Central memory CD8-positive, alpha-beta T cell (primary cell): ENCODE measurements at regions not wholly inside any gene's neighbourhood (a gene's known extent, or its start where the extent isn't known, plus 50 kb on each side); places are given as distances from the start of the nearest gene placed in this dataset.

Experiments used
- ATAC-seq: fragments of 150-1000 bp; cut with Tn5 transposase; replicated peaks from 2 replicates; pipeline ENCODE4 v1.10.0; 2022; ENCODE audit warnings: mild to moderate bottlenecking, moderate FRiP score, moderate number of reproducible peaks; ENCODE audit not compliant: poor library complexity, severe bottlenecking; ENCODE audit errors: extremely low read depth
- DNase-seq, 2 donors: peaks; one replicate each; pipeline ENCODE4 v3.0.0; 2021; ENCODE audit warnings: low spot score in 2 of 2
- H3K27ac Mint-ChIP-seq: one replicate; pipeline ENCODE4 v1.8.0; 2022; ENCODE audit warnings: low read depth, mild to moderate bottlenecking, moderate library complexity, mixed read lengths
- H3K27me3 Mint-ChIP-seq: one replicate; pipeline ENCODE4 v1.8.0; 2022; ENCODE audit warnings: mixed read lengths
- H3K36me3 Mint-ChIP-seq: one replicate; pipeline ENCODE4 v1.8.0; 2022; ENCODE audit warnings: mild to moderate bottlenecking, moderate library complexity, mixed read lengths; ENCODE audit not compliant: insufficient read depth
- H3K4me1 Mint-ChIP-seq: one replicate; pipeline ENCODE4 v1.8.0; 2022; ENCODE audit warnings: mixed read lengths
- H3K4me3 Mint-ChIP-seq: one replicate; pipeline ENCODE4 v1.8.0; 2022; ENCODE audit warnings: mild to moderate bottlenecking, moderate library complexity, mixed read lengths
- H3K9me3 Mint-ChIP-seq: one replicate; pipeline ENCODE4 v1.8.0; 2022; ENCODE audit warnings: mixed read lengths

- no peaks in the 10 kb centered on the region for H3K36me3 Mint-ChIP-seq
- ATAC-seq (no peak), DNase-seq (no peak)
- no peaks in the 10 kb centered on the region for H3K27me3 Mint-ChIP-seq
- no peak overlapping the region for H3K4me3 Mint-ChIP-seq
- no peak overlapping the region for H3K27ac Mint-ChIP-seq
- H3K4me1 Mint-ChIP-seq, result no peaks in the 10 kb centered on the region
- H3K9me3 Mint-ChIP-seq, result peaks cover 5% of the 10 kb centered on the region
Observed at GRCh38 chr13:111947876-111948275, 119.1 kb upstream of the SOX1 start.

- H3K4me1 Mint-ChIP-seq, result no peaks in the 10 kb centered on the region
- no peak overlapping the region for H3K4me3 Mint-ChIP-seq
- H3K27ac Mint-ChIP-seq, result no peak overlapping the region
- H3K36me3 Mint-ChIP-seq, result no peaks in the 10 kb centered on the region
- H3K9me3 Mint-ChIP-seq, result peaks cover 5% of the 10 kb centered on the region
- DNase-seq, result no peak
- ATAC-seq, result no peak
- H3K27me3 Mint-ChIP-seq, result no peaks in the 10 kb centered on the region
Observed at GRCh38 chr13:111948281-111948680, 118.7 kb upstream of the SOX1 start.

GRCh38 chr13:111948811-111949210 lies 118.1 kb upstream of the SOX1 start:
- H3K27ac Mint-ChIP-seq, result no peak overlapping the region

GRCh38 chr13:111949311-111949710 lies 117.6 kb upstream of the SOX1 start:
- ATAC-seq (no peak), DNase-seq (no peak)
- Mint-ChIP-seq H3K27ac (no peak overlapping the region), H3K9me3 (peaks cover 5% of the 10 kb centered on the region), H3K4me1 (no peaks in the 10 kb centered on the region), H3K27me3 (no peaks in the 10 kb centered on the region), H3K4me3 (no peak overlapping the region), H3K36me3 (no peaks in the 10 kb centered on the region)

More at GRCh38 chr13:111948811-111949210, 118.1 kb upstream of the SOX1 start:
- H3K4me3 Mint-ChIP-seq, result no peak overlapping the region
- no peaks in the 10 kb centered on the region for H3K27me3 Mint-ChIP-seq
- no peak for DNase-seq
- no peak for ATAC-seq
- peaks cover 5% of the 10 kb centered on the region for H3K9me3 Mint-ChIP-seq
- no peaks in the 10 kb centered on the region for H3K36me3 Mint-ChIP-seq
- no peaks in the 10 kb centered on the region for H3K4me1 Mint-ChIP-seq

GRCh38 chr13:111950697-111951096 lies 116.3 kb upstream of the SOX1 start:
- Mint-ChIP-seq H3K4me3 (no peak overlapping the region), H3K9me3 (peaks cover 5% of the 10 kb centered on the region), H3K36me3 (no peaks in the 10 kb centered on the region), H3K27me3 (no peaks in the 10 kb centered on the region), H3K27ac (no peak overlapping the region), H3K4me1 (no peaks in the 10 kb centered on the region)
- DNase-seq, result no peak
- ATAC-seq, result no peak

GRCh38 chr13:111952032-111952431 lies 114.9 kb upstream of the SOX1 start:
- no peak overlapping the region for H3K27ac Mint-ChIP-seq
- H3K36me3 Mint-ChIP-seq, result no peaks in the 10 kb centered on the region
- H3K4me3 Mint-ChIP-seq, result no peak overlapping the region
- H3K27me3 Mint-ChIP-seq, result no peaks in the 10 kb centered on the region
- ATAC-seq (no peak), DNase-seq (no peak)
- no peaks in the 10 kb centered on the region for H3K4me1 Mint-ChIP-seq
- H3K9me3 Mint-ChIP-seq, result peaks cover 5% of the 10 kb centered on the region

GRCh38 chr13:111952814-111953213 lies 114.1 kb upstream of the SOX1 start:
- DNase-seq (no peak), ATAC-seq (no peak)
- no peak overlapping the region for H3K4me3 Mint-ChIP-seq
- H3K27me3 Mint-ChIP-seq, result no peaks in the 10 kb centered on the region
- no peaks in the 10 kb centered on the region for H3K4me1 Mint-ChIP-seq
- H3K9me3 Mint-ChIP-seq, result peaks cover 5% of the 10 kb centered on the region
- no peak overlapping the region for H3K27ac Mint-ChIP-seq
- no peaks in the 10 kb centered on the region for H3K36me3 Mint-ChIP-seq

- no peak for ATAC-seq
- Mint-ChIP-seq H3K4me3 (no peak overlapping the region), H3K27me3 (no peaks in the 10 kb centered on the region), H3K36me3 (no peaks in the 10 kb centered on the region), H3K9me3 (peaks cover 5% of the 10 kb centered on the region), H3K27ac (no peak overlapping the region), H3K4me1 (no peaks in the 10 kb centered on the region)
- DNase-seq, result no peak
Observed at GRCh38 chr13:111953546-111954178, 113.3 kb upstream of the SOX1 start.

GRCh38 chr13:111954661-111955411 lies 112.1 kb upstream of the SOX1 start:
- no peaks in the 10 kb centered on the region for H3K4me1 Mint-ChIP-seq
- H3K27ac Mint-ChIP-seq, result no peak overlapping the region
- ATAC-seq, result no peak
- H3K36me3 Mint-ChIP-seq, result no peaks in the 10 kb centered on the region
- DNase-seq, result no peak
- H3K27me3 Mint-ChIP-seq, result no peaks in the 10 kb centered on the region
- H3K4me3 Mint-ChIP-seq, result no peak overlapping the region
- H3K9me3 Mint-ChIP-seq, result peaks cover under 1% of the 10 kb centered on the region

- DNase-seq (no peak), ATAC-seq (no peak)
- no peaks in the 10 kb centered on the region for H3K4me1 Mint-ChIP-seq
- no peak overlapping the region for H3K27ac Mint-ChIP-seq
- no peaks in the 10 kb centered on the region for H3K27me3 Mint-ChIP-seq
- H3K36me3 Mint-ChIP-seq, result no peaks in the 10 kb centered on the region
- no peaks in the 10 kb centered on the region for H3K9me3 Mint-ChIP-seq
- H3K4me3 Mint-ChIP-seq, result no peak overlapping the region
Observed at GRCh38 chr13:111955412-111956065, 111.4 kb upstream of the SOX1 start.

GRCh38 chr13:111956261-111957151 lies 110.4 kb upstream of the SOX1 start:
- no peaks in the 10 kb centered on the region for H3K27me3 Mint-ChIP-seq
- no peak overlapping the region for H3K4me3 Mint-ChIP-seq
- DNase-seq, result no peak
- H3K9me3 Mint-ChIP-seq, result no peaks in the 10 kb centered on the region
- no peak overlapping the region for H3K27ac Mint-ChIP-seq
- no peaks in the 10 kb centered on the region for H3K4me1 Mint-ChIP-seq
- H3K36me3 Mint-ChIP-seq, result no peaks in the 10 kb centered on the region
- no peak for ATAC-seq

- DNase-seq (no peak), ATAC-seq (no peak)
- H3K36me3 Mint-ChIP-seq, result no peaks in the 10 kb centered on the region
- no peaks in the 10 kb centered on the region for H3K4me1 Mint-ChIP-seq
- H3K27me3 Mint-ChIP-seq, result no peaks in the 10 kb centered on the region
- H3K9me3 Mint-ChIP-seq, result no peaks in the 10 kb centered on the region
- no peak overlapping the region for H3K4me3 Mint-ChIP-seq
- no peak overlapping the region for H3K27ac Mint-ChIP-seq
Observed at GRCh38 chr13:111957913-111958450, 109.0 kb upstream of the SOX1 start.
